T-helper 17 cell (primary cell): ENCODE measurements at regions not wholly inside any gene's neighbourhood (a gene's known extent, or its start where the extent isn't known, plus 50 kb on each side); places are given as distances from the start of the nearest gene placed in this dataset.

Experiments
- ATAC-seq: fragments of 150-1000 bp; cut with Tn5 transposase; 2 replicates; pipeline ENCODE4 v1.10.0; 2021; ENCODE audit warnings: mild to moderate bottlenecking, moderate library complexity
- DNase-seq, 3 donors: peaks; one replicate each; pipeline versions ENCODE4 v3.0.0 to v3.0.0-alpha.2; 2020 to 2021
- H3K9me3 ChIP-seq: one replicate; pipeline ENCODE4 v1.7.0; 2013; ENCODE audit warnings: low read length, mild to moderate bottlenecking; ENCODE audit not compliant: control insufficient read depth, poor library complexity, severe bottlenecking
- H3K27ac Mint-ChIP-seq: one replicate; pipeline ENCODE4 v1.8.0; 2022; ENCODE audit warnings: mild to moderate bottlenecking, moderate library complexity, mixed read lengths
- H3K27me3 Mint-ChIP-seq: one replicate; pipeline ENCODE4 v1.8.0; 2022; ENCODE audit warnings: mixed read lengths
- H3K36me3 Mint-ChIP-seq: one replicate; pipeline ENCODE4 v1.8.0; 2022; ENCODE audit warnings: low read depth, mixed read lengths
- H3K4me1 Mint-ChIP-seq: one replicate; pipeline ENCODE4 v1.8.0; 2022; ENCODE audit warnings: mild to moderate bottlenecking, mixed read lengths
- H3K4me3 Mint-ChIP-seq: one replicate; pipeline ENCODE4 v1.8.0; 2022; ENCODE audit warnings: mild to moderate bottlenecking, moderate library complexity, mixed read lengths

GRCh38 chr2:11932962-11933361, 186.5 kb downstream of the LPIN1 start:
- ATAC-seq (no peak), DNase-seq (no peak)
- Mint-ChIP-seq H3K27me3 (no peaks in the 10 kb centered on the region), H3K4me1 (peaks cover 5% of the 10 kb centered on the region), H3K4me3 (no peak overlapping the region), H3K27ac (no peak overlapping the region), H3K36me3 (no peaks in the 10 kb centered on the region)
- no peaks in the 10 kb centered on the region for H3K9me3 ChIP-seq

GRCh38 chr2:11933854-11934253, 187.4 kb downstream of the LPIN1 start:
- no peaks in the 10 kb centered on the region for H3K9me3 ChIP-seq
- peaks cover 5% of the 10 kb centered on the region for H3K4me1 Mint-ChIP-seq
- ATAC-seq (no peak), DNase-seq (no peak)
- H3K36me3 Mint-ChIP-seq: no peaks in the 10 kb centered on the region
- no peaks in the 10 kb centered on the region for H3K27me3 Mint-ChIP-seq
- H3K27ac Mint-ChIP-seq: no peak overlapping the region
- no peak overlapping the region for H3K4me3 Mint-ChIP-seq

DNA sequence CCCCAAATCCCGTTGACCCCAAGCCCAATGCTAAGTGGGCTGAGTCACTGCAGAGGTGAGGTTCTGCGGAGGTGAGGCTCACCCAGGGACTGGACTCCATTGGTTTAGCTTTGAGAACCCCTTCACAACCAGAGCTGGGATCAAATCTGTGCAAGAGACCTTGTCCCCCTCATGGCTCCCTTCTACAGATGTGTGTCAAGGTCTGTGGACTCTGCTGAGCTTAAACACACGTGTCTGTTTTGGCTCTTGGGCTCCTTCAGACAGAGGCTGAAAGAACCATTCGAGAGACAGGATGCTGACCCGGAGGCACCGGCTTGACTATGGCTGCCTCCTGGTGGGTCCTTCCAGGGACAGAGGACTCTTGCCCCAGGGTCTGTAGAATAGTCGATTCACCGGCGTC, 190.3 kb downstream of the LPIN1 start:
- ATAC-seq (no peak), DNase-seq (no peak)
- H3K4me1 Mint-ChIP-seq: peaks cover 2% of the 10 kb centered on the region
- H3K4me3 Mint-ChIP-seq: no peak overlapping the region
- H3K27me3 Mint-ChIP-seq: no peaks in the 10 kb centered on the region
- no peaks in the 10 kb centered on the region for H3K9me3 ChIP-seq
- no peak overlapping the region for H3K27ac Mint-ChIP-seq
- H3K36me3 Mint-ChIP-seq: no peaks in the 10 kb centered on the region

DNA sequence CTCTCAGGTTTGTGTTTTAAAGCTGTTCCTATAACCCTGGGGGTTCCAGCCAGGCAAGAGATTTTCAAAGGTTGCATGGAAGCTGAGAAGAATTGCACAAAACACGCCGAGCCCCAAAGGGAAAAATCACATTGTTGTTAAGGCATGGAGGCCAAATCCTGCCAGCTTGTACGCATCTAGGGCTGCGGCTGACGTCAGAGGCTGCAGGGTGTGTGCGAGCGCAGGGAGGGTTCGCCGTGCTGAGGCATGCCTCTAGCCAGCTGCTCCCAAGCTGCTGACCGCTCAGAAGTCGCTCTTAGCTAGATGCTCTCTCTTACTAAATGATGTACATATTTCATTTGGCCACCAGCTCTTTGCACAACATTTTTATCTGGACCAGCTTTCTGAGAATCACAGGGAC, 191.8 kb downstream of the LPIN1 start:
- no peak for DNase-seq
- Mint-ChIP-seq H3K4me1 (peaks cover 3% of the 10 kb centered on the region), H3K4me3 (no peak overlapping the region), H3K27me3 (peaks cover 7% of the 10 kb centered on the region), H3K36me3 (peaks cover 3% of the 10 kb centered on the region), H3K27ac (no peak overlapping the region)
- no peak for ATAC-seq
- no peaks in the 10 kb centered on the region for H3K9me3 ChIP-seq

- H3K4me3 Mint-ChIP-seq: no peak overlapping the region
- H3K4me1 Mint-ChIP-seq: peaks cover 5% of the 10 kb centered on the region
- H3K9me3 ChIP-seq: no peaks in the 10 kb centered on the region
- DNase-seq: no peak
- peaks cover 7% of the 10 kb centered on the region for H3K27me3 Mint-ChIP-seq
- no peak for ATAC-seq
- peaks cover 6% of the 10 kb centered on the region for H3K36me3 Mint-ChIP-seq
- H3K27ac Mint-ChIP-seq: no peak overlapping the region
Observed at GRCh38 chr2:11939523-11939922, 193.1 kb downstream of the LPIN1 start.

DNA sequence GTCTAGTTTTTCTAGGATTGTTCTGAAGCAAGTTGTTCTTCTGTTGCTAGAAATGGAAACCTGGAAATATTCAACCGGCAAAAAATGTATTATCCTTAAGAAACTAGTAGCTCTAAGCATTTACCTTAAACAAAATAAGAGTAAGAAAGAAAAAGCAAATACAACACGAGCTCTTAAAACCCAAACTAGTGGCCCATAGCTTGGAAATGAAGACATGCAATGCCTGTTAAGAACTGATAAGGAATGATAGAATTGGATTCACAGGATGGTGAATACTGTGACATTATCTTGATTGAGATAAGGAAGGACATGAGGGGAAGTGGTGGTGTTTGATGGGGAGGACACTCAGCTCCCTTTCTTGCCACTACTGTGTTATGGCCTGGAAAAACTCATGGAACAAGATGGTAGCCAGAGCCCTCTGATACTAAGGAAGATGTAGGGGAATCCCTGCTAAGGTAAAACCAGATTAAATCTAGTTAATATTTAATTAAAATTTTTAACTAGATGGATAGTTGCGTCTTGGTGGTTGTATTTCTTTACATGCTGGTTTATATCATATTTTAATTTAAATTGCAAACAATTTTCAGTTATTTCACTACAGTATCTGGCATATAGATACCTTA, 193.8 kb downstream of the LPIN1 start:
- no peak for DNase-seq
- peaks cover 7% of the 10 kb centered on the region for H3K27me3 Mint-ChIP-seq
- H3K4me3 Mint-ChIP-seq: no peak overlapping the region
- peaks cover 6% of the 10 kb centered on the region for H3K36me3 Mint-ChIP-seq
- H3K9me3 ChIP-seq: no peaks in the 10 kb centered on the region
- peaks cover 9% of the 10 kb centered on the region for H3K4me1 Mint-ChIP-seq
- no peak for ATAC-seq
- no peak overlapping the region for H3K27ac Mint-ChIP-seq

- Mint-ChIP-seq H3K36me3 (peaks cover 6% of the 10 kb centered on the region), H3K27me3 (peaks cover 7% of the 10 kb centered on the region), H3K4me1 (peaks cover 12% of the 10 kb centered on the region), H3K27ac (no peak overlapping the region), H3K4me3 (no peak overlapping the region)
- ATAC-seq (no peak), DNase-seq (no peak)
- no peaks in the 10 kb centered on the region for H3K9me3 ChIP-seq
Observed at GRCh38 chr2:11940799-11941198, 194.4 kb downstream of the LPIN1 start.

DNA sequence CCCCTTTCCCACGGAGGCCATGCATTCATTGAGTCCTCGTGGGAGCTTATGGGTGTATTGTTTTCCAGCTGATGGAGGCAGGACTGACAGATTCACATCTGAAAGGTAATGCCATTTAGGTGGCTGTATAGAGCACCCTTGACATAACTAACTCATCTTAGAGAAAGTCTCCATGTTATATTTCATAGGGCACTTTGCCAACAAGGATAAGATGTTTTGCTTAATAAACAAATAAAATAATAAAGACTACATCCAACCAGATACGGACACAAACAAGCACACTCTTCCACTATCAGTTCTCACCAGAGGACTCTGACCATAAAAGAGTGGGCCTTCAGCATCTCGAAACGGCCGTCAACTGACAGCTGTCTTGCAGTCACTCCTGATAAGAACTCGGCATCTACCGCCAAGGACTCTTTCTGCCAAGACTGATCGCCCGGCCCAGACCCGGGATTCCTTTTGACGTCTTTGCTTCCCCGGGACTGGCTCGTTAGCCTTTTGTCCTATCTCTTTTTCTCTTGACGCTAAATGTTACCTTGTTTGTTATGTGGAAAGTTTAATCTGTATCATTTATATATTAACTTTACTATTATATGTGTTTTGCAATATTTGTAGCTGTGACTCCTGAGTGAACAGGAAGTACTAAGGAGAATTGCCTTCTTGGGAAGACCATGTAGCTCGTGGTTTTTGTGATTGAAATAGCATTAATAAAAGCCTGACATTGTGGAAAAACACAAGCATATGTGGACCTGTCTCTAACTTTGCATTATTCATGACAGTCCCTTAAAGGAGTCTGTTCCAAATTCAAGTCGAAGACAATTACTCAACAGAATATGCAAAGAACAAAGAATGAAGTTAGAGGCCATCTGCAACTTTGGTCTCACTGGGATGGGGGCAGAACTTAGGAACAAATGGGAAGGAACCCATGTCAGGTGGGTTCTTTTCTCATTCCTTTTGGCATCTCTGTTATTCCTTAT, 195.1 kb downstream of the LPIN1 start:
- H3K9me3 ChIP-seq: no peaks in the 10 kb centered on the region
- H3K27ac Mint-ChIP-seq: no peak overlapping the region
- peaks cover 6% of the 10 kb centered on the region for H3K36me3 Mint-ChIP-seq
- peaks cover 7% of the 10 kb centered on the region for H3K27me3 Mint-ChIP-seq
- H3K4me1 Mint-ChIP-seq: peaks cover 12% of the 10 kb centered on the region
- ATAC-seq: no peak
- no peak overlapping the region for H3K4me3 Mint-ChIP-seq
- no peak for DNase-seq

DNA sequence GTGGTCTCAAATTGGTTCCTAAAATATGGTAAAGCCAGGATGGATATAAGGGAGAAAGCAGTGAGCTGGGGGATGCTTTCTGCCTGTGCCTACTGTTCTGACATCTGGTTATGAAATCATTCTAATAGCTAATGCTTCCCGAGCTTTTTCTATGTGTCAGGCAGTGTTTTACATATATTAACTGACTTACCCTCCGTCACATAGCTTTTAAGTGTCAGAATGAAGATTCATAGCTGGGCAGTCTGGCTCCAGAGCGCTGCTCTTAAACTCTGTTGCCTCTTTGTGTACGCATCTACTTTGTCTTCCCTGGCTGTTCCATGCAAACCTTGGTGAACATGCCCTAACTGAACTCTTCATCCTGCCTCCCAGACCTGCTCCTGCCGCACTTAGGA, 195.7 kb downstream of the LPIN1 start:
- ATAC-seq: no peak
- Mint-ChIP-seq H3K27ac (no peak overlapping the region), H3K27me3 (peaks cover 7% of the 10 kb centered on the region), H3K36me3 (peaks cover 6% of the 10 kb centered on the region), H3K4me1 (peaks cover 12% of the 10 kb centered on the region), H3K4me3 (no peak overlapping the region)
- no peaks in the 10 kb centered on the region for H3K9me3 ChIP-seq
- no peak for DNase-seq

DNA sequence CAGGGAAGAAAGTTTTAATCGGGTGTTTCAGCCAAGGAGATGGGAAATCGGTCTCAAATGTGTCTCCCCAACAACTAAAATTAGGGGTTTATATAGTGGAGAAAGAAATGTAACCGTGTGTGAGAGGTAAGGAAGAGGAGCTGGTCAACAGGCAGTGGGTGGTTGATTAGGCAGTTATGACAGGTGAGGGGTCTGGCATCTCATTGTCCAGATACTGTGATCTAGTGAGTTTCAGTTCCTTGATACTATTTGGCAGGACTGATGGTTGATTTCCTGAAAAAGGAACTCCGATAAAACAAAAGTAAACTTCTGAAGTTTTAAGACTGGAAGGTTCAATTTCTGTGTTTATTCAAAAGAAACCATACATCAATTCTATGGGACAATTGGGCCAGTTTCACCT, 197.9 kb downstream of the LPIN1 start:
- peak overlapping the region; percentile 95 for H3K27ac Mint-ChIP-seq
- no peak overlapping the region for H3K4me3 Mint-ChIP-seq
- H3K36me3 Mint-ChIP-seq: peaks cover 6% of the 10 kb centered on the region
- H3K9me3 ChIP-seq: no peaks in the 10 kb centered on the region
- no peak for DNase-seq
- peaks cover 12% of the 10 kb centered on the region for H3K4me1 Mint-ChIP-seq
- no peak for ATAC-seq
- H3K27me3 Mint-ChIP-seq: peaks cover 7% of the 10 kb centered on the region

- H3K27me3 Mint-ChIP-seq: peaks cover 7% of the 10 kb centered on the region
- H3K9me3 ChIP-seq: no peaks in the 10 kb centered on the region
- peak; percentile 62 for ATAC-seq
- DNase-seq: no peak
- H3K4me1 Mint-ChIP-seq: peaks cover 12% of the 10 kb centered on the region
- H3K36me3 Mint-ChIP-seq: peaks cover 6% of the 10 kb centered on the region
- H3K27ac Mint-ChIP-seq: peak overlapping the region; percentile 95
- H3K4me3 Mint-ChIP-seq: peak overlapping the region; percentile 88
Observed at GRCh38 chr2:11945139-11946126, 199.0 kb downstream of the LPIN1 start.

DNA sequence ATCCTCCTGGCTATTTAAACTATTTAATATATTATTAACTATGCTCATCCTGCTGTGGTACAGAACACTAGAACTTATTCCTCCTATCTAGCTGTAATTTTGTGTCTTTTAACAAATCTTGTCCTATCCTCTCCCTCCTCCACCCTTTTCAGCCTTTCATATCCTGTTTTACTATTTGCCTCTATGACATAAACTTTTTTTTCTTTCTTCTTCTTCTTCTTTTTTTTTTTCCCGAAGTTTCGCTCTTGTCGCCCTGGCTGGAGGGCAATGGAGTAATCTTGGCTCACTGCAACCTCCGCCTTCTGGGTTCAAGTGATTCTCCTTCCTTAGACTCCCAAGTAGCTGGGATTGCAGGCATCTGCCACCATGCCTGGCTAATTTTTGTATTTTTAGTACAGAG, 201.5 kb downstream of the LPIN1 start:
- no peaks in the 10 kb centered on the region for H3K27me3 Mint-ChIP-seq
- no peak for ATAC-seq
- peak overlapping the region; percentile 27 for H3K27ac Mint-ChIP-seq
- no peaks in the 10 kb centered on the region for H3K9me3 ChIP-seq
- no peak overlapping the region for H3K4me3 Mint-ChIP-seq
- peaks cover 9% of the 10 kb centered on the region for H3K4me1 Mint-ChIP-seq
- DNase-seq: no peak
- H3K36me3 Mint-ChIP-seq: peaks cover 2% of the 10 kb centered on the region
